Urinary bladder (tissue), 3 donors: ENCODE measurements at regions not wholly inside any gene's neighbourhood (a gene's known extent, or its start where the extent isn't known, plus 50 kb on each side); places are given as distances from the start of the nearest gene placed in this dataset.

ENCODE experiments used
- DNase-seq: peaks from one replicate; pipeline ENCODE4 v3.0.0-alpha.2; 2015; ENCODE audit errors: extremely low spot score
- H3K27ac ChIP-seq: one replicate; pipeline ENCODE4 v1.5.1; 2013; ENCODE audit warnings: low read depth, mild to moderate bottlenecking, moderate library complexity
- H3K36me3 ChIP-seq: one replicate; pipeline ENCODE4 v1.6.1; 2013; ENCODE audit warnings: mild to moderate bottlenecking, moderate library complexity; ENCODE audit not compliant: insufficient read depth
- H3K4me1 ChIP-seq: one replicate; pipeline ENCODE4 v1.6.1; 2013; ENCODE audit warnings: mild to moderate bottlenecking, moderate library complexity; ENCODE audit not compliant: insufficient read depth
- H3K4me3 ChIP-seq: one replicate; pipeline ENCODE4 v1.5.1; 2013; ENCODE audit warnings: low read depth, low read length
- WGBS: extraction: QIAGEN DNeasy Blood & Tissue Kit; methylation state at CpG from one replicate; pipeline ENCODE4 v1.1.7; 2013; 5-methylcytosine and 5-hydroxymethylcytosine counted together
- donor health status: healthy with polysubstance abuse.
- donor health status: healthy.

GRCh38 chr7:17663061-17663675, 277.1 kb downstream of the SNX13 start:
- no peak for DNase-seq
- WGBS, result 49% methylated on average over 3 of the region's 3 CpGs
- Histone ChIP-seq H3K36me3 (no peaks in the 10 kb centered on the region), H3K27ac (no peak overlapping the region), H3K4me1 (no peaks in the 10 kb centered on the region), H3K4me3 (no peak overlapping the region)

- no peaks in the 10 kb centered on the region for H3K4me1 ChIP-seq
- H3K4me3 ChIP-seq, result no peak overlapping the region
- no peaks in the 10 kb centered on the region for H3K36me3 ChIP-seq
- no peak for DNase-seq
- 95% methylated on average over 16 of the region's 16 CpGs for WGBS
- H3K27ac ChIP-seq, result no peak overlapping the region
Measured at GRCh38 chr7:17665029-17665428, 275.3 kb downstream of the SNX13 start.

- H3K4me3 ChIP-seq, result no peak overlapping the region
- H3K36me3 ChIP-seq, result no peaks in the 10 kb centered on the region
- H3K27ac ChIP-seq, result no peak overlapping the region
- DNase-seq, result no peak
- no peaks in the 10 kb centered on the region for H3K4me1 ChIP-seq
Measured at GRCh38 chr7:17668122-17668521, 272.2 kb downstream of the SNX13 start.

GRCh38 chr7:17669204-17669603, 271.1 kb downstream of the SNX13 start:
- WGBS, result 94% methylated on average over 4 of the region's 4 CpGs
- Histone ChIP-seq H3K36me3 (no peaks in the 10 kb centered on the region), H3K4me1 (no peaks in the 10 kb centered on the region), H3K4me3 (no peak overlapping the region), H3K27ac (no peak overlapping the region)
- DNase-seq, result no peak

- H3K27ac ChIP-seq, result no peak overlapping the region
- 93% methylated on average over 2 of the region's 2 CpGs for WGBS
- H3K4me1 ChIP-seq, result no peaks in the 10 kb centered on the region
- DNase-seq, result no peak
- no peaks in the 10 kb centered on the region for H3K36me3 ChIP-seq
- H3K4me3 ChIP-seq, result no peak overlapping the region
Measured at GRCh38 chr7:17671956-17672355, 268.3 kb downstream of the SNX13 start.

GRCh38 chr7:17672783-17673182, 267.5 kb downstream of the SNX13 start:
- Histone ChIP-seq H3K4me1 (no peaks in the 10 kb centered on the region), H3K27ac (no peak overlapping the region)
- WGBS, result 97% methylated on average over 4 of the region's 4 CpGs

GRCh38 chr7:17674166-17674942, 265.9 kb downstream of the SNX13 start:
- Histone ChIP-seq H3K27ac (no peak overlapping the region), H3K36me3 (no peaks in the 10 kb centered on the region), H3K4me1 (no peaks in the 10 kb centered on the region), H3K4me3 (no peak overlapping the region)
- 69% methylated on average over 8 of the region's 8 CpGs for WGBS
- peak; percentile 46 for DNase-seq

More at GRCh38 chr7:17672783-17673182, 267.5 kb downstream of the SNX13 start:
- no peaks in the 10 kb centered on the region for H3K36me3 ChIP-seq
- no peak overlapping the region for H3K4me3 ChIP-seq
- no peak for DNase-seq

GRCh38 chr7:17674943-17675608, 265.2 kb downstream of the SNX13 start:
- DNase-seq, result no peak
- Histone ChIP-seq H3K36me3 (no peaks in the 10 kb centered on the region), H3K4me1 (no peaks in the 10 kb centered on the region), H3K4me3 (no peak overlapping the region), H3K27ac (no peak overlapping the region)
- WGBS, result 83% methylated on average over 5 of the region's 5 CpGs

- Histone ChIP-seq H3K27ac (no peak overlapping the region), H3K4me3 (no peak overlapping the region), H3K4me1 (no peaks in the 10 kb centered on the region), H3K36me3 (no peaks in the 10 kb centered on the region)
- 78% methylated on average over 2 of the region's 2 CpGs for WGBS
- no peak for DNase-seq
Measured at GRCh38 chr7:17677408-17677807, 262.9 kb downstream of the SNX13 start.

GRCh38 chr7:17678896-17679295, 261.4 kb downstream of the SNX13 start:
- WGBS, result 94% methylated on average over 2 of the region's 2 CpGs
- H3K4me1 ChIP-seq, result peaks cover 2% of the 10 kb centered on the region
- no peak overlapping the region for H3K4me3 ChIP-seq
- DNase-seq, result no peak
- H3K36me3 ChIP-seq, result no peaks in the 10 kb centered on the region
- H3K27ac ChIP-seq, result no peak overlapping the region

- H3K27ac ChIP-seq, result no peak overlapping the region
- no peaks in the 10 kb centered on the region for H3K36me3 ChIP-seq
- peaks cover 2% of the 10 kb centered on the region for H3K4me1 ChIP-seq
- H3K4me3 ChIP-seq, result no peak overlapping the region
- DNase-seq, result no peak
- WGBS, result 46% methylated on average over 4 of the region's 4 CpGs
Measured at GRCh38 chr7:17679458-17679857, 260.8 kb downstream of the SNX13 start.

GRCh38 chr7:17680026-17680425, 260.3 kb downstream of the SNX13 start:
- DNase-seq, result no peak
- no peak overlapping the region for H3K27ac ChIP-seq
- peaks cover 2% of the 10 kb centered on the region for H3K4me1 ChIP-seq
- WGBS, result 36% methylated on average over 6 of the region's 6 CpGs
- no peak overlapping the region for H3K4me3 ChIP-seq
- no peaks in the 10 kb centered on the region for H3K36me3 ChIP-seq

- Histone ChIP-seq H3K27ac (no peak overlapping the region), H3K4me1 (peaks cover 2% of the 10 kb centered on the region), H3K36me3 (no peaks in the 10 kb centered on the region), H3K4me3 (no peak overlapping the region)
- DNase-seq, result no peak
- 22% methylated on average over 5 of the region's 5 CpGs for WGBS
Measured at GRCh38 chr7:17680943-17681351, 259.3 kb downstream of the SNX13 start.

- Histone ChIP-seq H3K27ac (no peak overlapping the region), H3K4me3 (no peak overlapping the region), H3K36me3 (no peaks in the 10 kb centered on the region), H3K4me1 (peaks cover 2% of the 10 kb centered on the region)
- WGBS, result 78% methylated on average over 4 of the region's 4 CpGs
- DNase-seq, result no peak
Measured at GRCh38 chr7:17681965-17682364, 258.3 kb downstream of the SNX13 start.
